ENCODE measurements at regions not wholly inside any gene's neighbourhood (a gene's known extent, or its start where the extent isn't known, plus 50 kb on each side); places are given as distances from the start of the nearest gene placed in this dataset.

GRCh38 chr4:95619525-95620443 is 71.0 kb upstream of the UNC5C start:
- no peak for TF ChIP-seq CREM (CRISPR knock-in tag; IDR thresholded peaks at IDR 0.05)
- TF ChIP-seq KAT7 (CRISPR knock-in tag; IDR thresholded peaks at IDR 0.05; ENCODE audit: borderline replicate concordance), result no peak

Data from WTC11 (cell line).